ENCODE measurements at regions not wholly inside any gene's neighbourhood (a gene's known extent, or its start where the extent isn't known, plus 50 kb on each side); places are given as distances from the start of the nearest gene placed in this dataset.

DNA sequence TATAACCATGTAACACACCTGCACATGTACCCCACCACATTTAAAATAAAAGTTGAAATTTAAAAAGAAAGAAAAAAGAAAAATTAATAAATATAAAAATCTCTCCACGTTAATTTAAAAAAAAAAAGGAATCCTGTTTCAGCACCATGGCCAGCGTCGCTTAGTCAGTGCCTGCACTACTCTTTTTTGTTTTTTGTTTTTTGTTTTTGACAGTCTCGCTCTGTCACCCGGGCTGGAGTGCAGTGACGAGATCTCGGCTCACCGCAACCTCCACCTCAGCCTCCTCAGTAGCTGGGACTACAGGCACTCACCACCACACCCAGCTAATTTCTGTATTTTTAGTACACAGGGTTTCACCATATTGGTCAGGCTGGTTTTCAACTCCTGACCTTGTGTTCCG is 835.9 kb downstream of the UQCRFS1 start:
- no peak for TF ChIP-seq POLR2A (IDR thresholded peaks at IDR 0.05)
- TF ChIP-seq, protein P1, sequence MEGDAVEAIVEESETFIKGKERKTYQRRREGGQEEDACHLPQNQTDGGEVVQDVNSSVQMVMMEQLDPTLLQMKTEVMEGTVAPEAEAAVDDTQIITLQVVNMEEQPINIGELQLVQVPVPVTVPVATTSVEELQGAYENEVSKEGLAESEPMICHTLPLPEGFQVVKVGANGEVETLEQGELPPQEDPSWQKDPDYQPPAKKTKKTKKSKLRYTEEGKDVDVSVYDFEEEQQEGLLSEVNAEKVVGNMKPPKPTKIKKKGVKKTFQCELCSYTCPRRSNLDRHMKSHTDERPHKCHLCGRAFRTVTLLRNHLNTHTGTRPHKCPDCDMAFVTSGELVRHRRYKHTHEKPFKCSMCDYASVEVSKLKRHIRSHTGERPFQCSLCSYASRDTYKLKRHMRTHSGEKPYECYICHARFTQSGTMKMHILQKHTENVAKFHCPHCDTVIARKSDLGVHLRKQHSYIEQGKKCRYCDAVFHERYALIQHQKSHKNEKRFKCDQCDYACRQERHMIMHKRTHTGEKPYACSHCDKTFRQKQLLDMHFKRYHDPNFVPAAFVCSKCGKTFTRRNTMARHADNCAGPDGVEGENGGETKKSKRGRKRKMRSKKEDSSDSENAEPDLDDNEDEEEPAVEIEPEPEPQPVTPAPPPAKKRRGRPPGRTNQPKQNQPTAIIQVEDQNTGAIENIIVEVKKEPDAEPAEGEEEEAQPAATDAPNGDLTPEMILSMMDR (IDR thresholded peaks at IDR 0.05): no peak
- no peak for TF ChIP-seq EP300 (IDR thresholded peaks at IDR 0.05)
